ENCODE measurements at regions not wholly inside any gene's neighbourhood (a gene's known extent, or its start where the extent isn't known, plus 50 kb on each side); places are given as distances from the start of the nearest gene placed in this dataset.

GRCh38 chr21:38956856-38957571 lies 151.3 kb downstream of the ETS2 start:
- no peak for TF ChIP-seq CTCF (IDR thresholded peaks at IDR 0.05; ENCODE audit: low read length)
- TF ChIP-seq EZH2 (optimal IDR thresholded peaks at IDR 0.05; ENCODE audit: low read depth, low read length) = no peak

All from MM.1S (cell line).